ENCODE measurements at regions not wholly inside any gene's neighbourhood (a gene's known extent, or its start where the extent isn't known, plus 50 kb on each side); places are given as distances from the start of the nearest gene placed in this dataset.

DNA sequence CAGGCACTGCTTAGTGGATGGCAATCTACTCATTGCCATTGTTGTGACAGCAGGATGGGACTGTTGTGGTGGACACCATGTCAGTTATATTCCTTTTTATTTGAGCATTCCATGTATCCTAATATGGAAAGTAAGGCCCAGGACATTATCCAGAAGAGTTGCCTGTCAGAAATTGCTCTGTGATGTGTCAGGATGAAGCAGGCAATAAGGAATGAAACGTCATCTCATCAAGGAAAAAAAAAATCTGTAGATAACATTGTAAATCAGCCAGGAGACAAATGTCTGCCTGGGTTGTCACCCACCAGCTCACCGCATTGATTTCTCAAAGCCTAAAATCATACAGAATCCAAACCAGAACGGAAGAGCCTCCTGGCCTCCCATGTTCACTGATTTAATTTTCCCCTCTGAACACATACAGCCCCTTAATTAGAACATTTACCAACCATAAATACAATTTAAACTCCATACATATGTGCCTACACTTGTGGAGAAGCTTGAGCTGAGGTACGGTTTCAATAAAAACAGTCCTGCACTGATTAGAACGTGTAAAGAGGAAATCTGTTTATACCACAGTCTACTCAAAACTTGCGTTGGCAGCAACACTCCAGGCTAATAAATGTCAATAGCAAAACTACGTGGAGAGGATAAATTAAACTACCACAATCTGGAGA is 73.9 kb downstream of the FOXD1 start:
- DNase-seq, result no peak

DNA sequence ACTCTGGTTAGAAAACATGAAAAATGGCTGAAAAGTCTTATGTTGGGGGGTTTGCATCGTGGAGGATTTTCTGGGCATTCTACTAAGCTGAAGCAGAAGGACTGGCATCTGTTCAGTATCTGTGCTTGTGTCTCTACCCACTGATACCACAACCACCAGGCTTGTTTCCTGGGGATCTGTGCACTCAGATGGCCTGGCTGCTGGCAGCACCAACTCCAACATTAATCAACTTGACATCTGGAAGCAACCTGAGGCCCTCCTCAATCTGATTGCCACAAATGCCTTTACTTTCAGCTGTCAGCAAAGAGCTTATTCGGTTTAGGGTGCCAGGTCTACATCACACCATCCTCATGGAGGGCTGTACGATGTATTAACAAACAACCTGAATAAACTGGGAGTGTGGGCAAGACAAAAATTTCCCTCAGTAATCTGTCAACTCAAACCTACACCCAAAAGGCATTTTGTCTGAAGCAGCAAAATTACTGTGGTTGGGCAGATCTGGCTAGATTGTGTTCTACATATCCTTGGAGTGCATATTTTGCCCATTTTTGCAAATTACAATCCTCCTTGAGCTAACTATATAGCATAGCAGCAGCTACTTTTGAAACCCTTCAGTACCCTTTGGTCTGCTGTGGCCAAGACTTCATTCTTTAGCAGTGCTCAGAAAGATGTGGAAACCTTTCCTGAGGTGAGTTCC is 74.6 kb downstream of the FOXD1 start:
- DNase-seq, result no peak

DNA sequence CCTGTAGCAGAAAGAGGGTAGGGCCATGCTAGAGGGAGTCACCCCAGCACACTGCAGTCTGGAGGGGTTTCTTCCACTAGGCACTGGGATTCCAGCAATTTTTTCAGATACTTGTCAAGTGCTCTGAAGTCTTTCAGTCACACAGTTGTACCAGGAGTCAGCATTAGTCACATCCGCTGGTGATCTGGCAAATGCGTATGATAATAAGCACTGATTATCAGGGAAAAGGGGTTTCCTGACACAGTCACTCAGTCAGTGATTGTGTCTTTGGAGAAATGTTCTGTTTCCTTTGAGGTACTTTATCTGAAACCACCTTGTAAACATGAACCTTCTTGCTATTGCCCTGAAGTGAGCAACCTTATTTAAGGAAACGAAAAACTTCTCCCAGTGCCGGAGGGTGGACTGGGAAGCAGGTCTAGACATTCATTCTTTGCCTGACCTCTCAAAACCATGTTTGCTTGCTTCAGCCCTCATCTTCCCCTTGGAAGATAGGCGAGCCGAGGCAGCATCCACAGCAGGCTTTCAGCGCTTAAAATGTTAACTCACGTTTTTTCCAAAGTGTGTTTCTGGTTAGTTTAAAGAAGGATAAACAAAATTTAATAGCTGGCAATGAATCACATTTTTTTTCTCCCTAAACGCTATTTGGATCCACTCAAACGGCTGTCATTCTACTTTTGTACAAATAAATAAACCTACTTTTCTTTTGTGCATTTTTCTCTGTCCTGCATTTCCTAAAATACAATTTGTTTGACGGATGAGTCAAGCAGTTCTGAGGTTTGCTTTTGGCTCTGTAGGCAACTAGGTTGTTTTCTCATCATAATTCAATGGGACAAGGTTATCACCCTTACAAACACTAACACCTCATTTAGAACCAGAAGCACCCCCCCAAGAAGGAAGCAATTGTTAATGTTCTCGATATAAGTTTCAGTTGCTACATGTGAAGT is 77.7 kb downstream of the FOXD1 start:
- no peak for DNase-seq

GRCh38 chr5:73370095-73370494 is 78.5 kb downstream of the FOXD1 start:
- DNase-seq, result no peak

GRCh38 chr5:73369278-73369677 is 79.3 kb downstream of the FOXD1 start:
- no peak for DNase-seq

DNA sequence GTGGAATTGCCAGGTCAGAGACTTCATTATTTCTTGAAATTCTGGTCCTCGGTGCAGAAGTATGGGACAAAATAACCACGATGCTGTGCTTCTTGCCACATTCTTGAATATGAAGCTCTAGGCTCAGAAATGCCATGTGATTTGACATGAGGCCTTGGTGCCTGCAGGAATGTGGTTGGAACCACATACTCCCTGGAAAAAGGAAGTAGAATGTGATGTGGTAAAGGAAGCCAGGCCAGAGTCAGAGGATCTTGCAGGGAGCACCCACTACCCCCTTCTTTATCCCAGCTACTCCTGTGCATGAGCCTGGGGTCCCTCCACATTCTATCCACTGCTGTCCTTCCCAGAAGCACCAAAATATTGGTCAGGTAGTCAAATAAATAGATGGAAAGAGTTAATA is 80.9 kb downstream of the FOXD1 start:
- no peak for DNase-seq

DNA sequence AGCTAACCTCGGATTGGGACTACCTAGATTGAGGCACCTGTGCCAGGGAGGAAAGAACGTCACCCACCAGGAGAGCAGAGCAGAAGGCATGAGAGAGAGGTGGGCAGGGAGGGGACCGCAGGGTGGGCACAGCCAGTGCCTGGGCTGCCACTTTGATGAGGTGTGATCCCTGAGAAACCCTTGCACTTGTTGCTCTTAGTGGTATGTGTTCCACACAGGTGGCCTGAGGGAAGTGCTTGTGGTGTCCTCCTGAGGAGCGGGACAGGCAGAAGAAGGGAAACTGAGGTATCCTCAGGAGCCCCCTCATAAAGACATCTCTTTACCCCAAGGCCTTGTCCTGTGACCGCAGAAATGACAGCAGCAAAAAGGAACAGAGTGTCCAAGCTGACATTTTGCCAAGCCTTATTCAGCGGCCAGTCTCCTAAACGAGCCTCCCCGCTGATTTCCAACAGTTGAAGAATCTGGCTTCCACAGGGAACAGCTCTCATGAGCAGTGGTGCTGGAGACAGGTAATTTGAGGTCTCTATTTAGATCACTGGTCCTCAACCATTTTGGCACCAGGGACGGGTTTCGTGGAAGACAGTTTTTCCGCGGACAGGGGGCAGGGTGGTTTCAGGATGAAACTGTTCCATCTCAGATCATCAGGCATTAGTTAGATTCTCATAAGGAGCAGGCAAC is 82.4 kb downstream of the FOXD1 start:
- no peak for DNase-seq

DNA sequence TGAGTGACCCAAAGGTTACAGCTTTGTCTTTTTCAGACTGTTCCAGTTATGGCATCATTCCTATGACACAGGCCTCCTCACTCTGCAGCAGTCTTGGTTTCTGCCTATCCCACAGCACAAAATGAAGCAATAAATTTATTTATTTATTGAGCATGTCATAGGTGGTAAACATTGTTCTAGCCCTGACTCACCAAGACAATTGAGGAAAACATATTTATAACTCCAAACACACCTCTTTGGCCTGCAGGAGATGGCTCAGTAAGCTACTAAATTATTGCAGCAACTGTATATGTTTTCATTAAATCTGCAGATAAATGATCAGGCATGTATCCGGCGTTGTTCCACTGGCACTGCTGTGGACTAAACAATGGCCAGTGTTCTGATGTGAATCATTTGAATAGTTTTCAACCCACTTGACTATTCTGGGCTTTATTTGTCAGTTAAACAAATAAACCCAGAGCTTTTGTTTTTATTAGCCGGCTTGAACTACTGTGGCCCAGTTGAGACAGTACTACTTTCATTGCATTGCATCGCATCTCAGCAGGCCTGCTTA is 83.2 kb downstream of the FOXD1 start:
- DNase-seq, result no peak

GRCh38 chr5:73363911-73364730 is 84.5 kb downstream of the FOXD1 start:
- no peak for DNase-seq

DNA sequence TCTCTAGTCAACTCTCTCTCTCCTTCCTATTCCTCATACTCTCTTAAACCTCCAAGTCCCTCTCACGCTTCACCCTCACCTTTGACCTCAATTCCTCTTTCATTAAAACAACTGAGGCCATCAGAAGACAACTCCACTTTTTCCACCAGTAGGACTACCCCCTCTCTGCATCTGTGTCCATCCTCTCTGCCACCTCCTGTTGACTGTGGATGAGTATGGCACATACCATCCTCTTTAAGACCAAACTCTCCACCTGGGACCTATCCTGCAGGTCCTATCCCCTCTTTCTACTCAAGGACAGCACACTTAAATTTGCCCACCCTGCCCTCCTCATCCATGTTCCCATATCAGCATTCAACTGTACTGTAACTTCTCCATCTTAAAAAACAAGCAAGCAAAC is 89.2 kb downstream of the FOXD1 start:
- DNase-seq, result no peak

GRCh38 chr5:73358366-73358765 is 90.2 kb downstream of the FOXD1 start:
- no peak for DNase-seq

GRCh38 chr5:73357576-73357975 is 91.0 kb downstream of the FOXD1 start:
- DNase-seq, result no peak

GRCh38 chr5:73355108-73355507 is 93.5 kb downstream of the FOXD1 start:
- DNase-seq, result no peak

DNA sequence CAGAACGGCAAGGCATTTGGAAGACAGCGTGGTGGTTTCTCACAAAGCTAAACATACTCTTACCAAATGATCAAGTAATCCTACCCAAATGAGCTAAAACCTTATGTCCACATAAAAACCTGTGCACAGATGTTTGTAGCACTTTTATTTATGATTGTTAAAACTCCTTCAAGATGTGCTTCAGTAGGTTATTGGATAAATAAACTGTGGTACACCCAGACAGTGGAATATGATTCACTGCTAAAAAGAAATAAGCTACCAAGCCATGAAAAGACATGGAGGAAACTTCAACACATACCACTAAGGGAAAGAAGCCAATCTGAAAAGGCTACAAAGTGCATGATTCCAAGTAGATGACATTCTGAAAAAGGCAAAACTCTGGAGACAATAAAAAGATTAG is 94.2 kb downstream of the FOXD1 start:
- no peak for DNase-seq

DNA sequence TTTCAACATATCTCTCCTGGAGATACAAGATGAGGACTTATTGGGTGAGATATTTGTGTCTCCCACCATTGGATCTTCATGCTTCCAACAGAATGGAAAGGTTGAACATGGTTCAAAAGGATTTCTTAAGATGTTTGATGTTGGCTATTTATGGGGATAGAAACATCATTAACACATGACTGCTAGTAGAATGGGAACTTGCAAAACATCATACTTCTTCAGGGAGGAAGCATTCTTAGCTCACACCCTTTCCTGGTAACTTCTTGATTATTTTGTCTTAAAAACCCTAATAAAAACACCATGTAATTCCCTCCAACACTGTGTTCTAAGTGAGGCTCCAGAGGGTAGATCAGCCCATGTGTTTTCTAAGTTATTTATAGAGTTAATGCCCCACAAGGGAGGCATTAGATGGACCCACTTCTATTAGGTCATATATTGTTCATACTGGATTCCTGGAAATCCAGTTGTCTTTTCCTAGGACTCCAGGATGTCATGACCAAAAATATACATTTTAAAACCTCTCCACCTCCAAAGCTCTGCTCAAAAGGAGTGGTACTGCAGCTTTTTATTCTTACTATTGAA is 95.8 kb downstream of the FOXD1 start:
- DNase-seq, result no peak

GRCh38 chr5:73352243-73352642 is 96.3 kb downstream of the FOXD1 start:
- DNase-seq, result no peak

- DNase-seq, result no peak
Measured at GRCh38 chr5:73351593-73351992, 97.0 kb downstream of the FOXD1 start.

DNA sequence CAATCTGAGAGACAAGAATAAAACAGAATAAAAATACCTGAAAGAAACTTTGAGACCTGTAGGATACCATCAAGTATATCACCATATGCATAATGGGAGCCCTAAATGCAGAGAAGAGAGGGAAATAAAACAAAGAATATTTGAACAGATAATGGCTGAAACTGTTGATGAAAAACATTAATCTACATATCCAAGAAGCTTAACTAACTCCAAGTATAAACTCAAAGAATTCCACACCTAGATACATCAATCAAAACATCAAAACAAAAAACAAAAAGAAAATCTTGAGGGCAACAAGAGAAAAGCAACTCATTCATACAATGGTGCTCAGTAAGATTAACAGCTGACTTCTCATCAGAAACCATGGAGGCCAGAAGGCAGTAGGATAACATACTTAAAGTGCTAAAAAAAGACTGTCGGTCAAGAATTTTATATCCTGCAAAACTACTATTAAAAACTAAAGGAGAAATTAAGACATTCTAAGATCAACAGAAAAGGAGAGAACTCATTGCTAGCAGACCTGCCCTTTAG is 101.6 kb downstream of the FOXD1 start:
- no peak for DNase-seq

- no peak for DNase-seq
Measured at GRCh38 chr5:73344835-73345234, 103.7 kb downstream of the FOXD1 start.

GRCh38 chr5:73339711-73340110 is 108.9 kb downstream of the FOXD1 start:
- no peak for DNase-seq

DNA sequence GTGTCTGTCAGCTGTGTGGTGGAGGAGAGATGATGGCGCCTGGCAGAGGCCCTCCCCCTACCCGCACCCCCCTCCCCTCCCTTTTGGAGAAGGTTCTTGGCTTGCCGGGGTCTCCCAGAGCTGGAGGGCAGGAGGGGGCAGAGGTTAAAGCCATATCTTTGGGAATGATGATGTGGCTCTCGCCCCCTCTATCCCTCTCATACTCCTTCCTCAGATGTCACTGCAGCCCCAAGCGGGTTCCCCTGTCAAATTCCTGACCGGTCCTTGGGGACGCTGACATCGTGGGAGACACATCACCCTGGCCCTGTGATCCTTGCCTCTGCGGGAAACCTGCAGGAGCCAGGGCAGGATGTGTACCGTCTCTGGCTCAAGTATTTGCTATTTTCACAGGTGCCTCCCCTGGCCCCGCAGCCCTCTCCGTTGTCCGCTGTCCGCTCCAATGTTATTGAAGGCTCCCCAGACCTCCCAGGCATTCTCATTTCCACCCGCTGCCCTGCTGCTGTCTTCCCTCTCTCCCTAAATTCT is 109.5 kb downstream of the FOXD1 start:
- no peak for DNase-seq
